Ishikawa (cell line): ENCODE measurements at regions not wholly inside any gene's neighbourhood (a gene's known extent, or its start where the extent isn't known, plus 50 kb on each side); places are given as distances from the start of the nearest gene placed in this dataset.

Source experiments
- CEBPB ChIP-seq: IDR thresholded peaks from 2 replicates; pipeline ENCODE4 v1.6.1; 2012
- CREB1 ChIP-seq: IDR thresholded peaks from 2 replicates; pipeline ENCODE4 v1.6.1; 2012; ENCODE audit warnings: low read depth
- EGR1 ChIP-seq: IDR thresholded peaks from 2 replicates; pipeline ENCODE4 v1.6.1; 2012
- EP300 ChIP-seq: IDR thresholded peaks from 2 replicates; pipeline ENCODE4 v1.6.1; 2012; ENCODE audit warnings: borderline replicate concordance
- FOXM1 ChIP-seq: IDR thresholded peaks from 2 replicates; pipeline ENCODE4 v1.6.1; 2012; ENCODE audit warnings: low read depth, borderline replicate concordance
- MAX ChIP-seq: IDR thresholded peaks from 2 replicates; pipeline ENCODE4 v1.6.1; 2012
- NFIC ChIP-seq: IDR thresholded peaks from 2 replicates; pipeline ENCODE4 v1.6.1; 2012
- RAD21 ChIP-seq: IDR thresholded peaks from 2 replicates; pipeline ENCODE4 v1.6.1; 2012; ENCODE audit warnings: low read depth
- REST ChIP-seq: IDR thresholded peaks from 2 replicates; pipeline ENCODE4 v1.6.1; 2012; ENCODE audit warnings: low read depth, mild to moderate bottlenecking
- TAF1 ChIP-seq: IDR thresholded peaks from 2 replicates; pipeline ENCODE4 v1.6.1; 2012; ENCODE audit warnings: low read depth, mild to moderate bottlenecking
- TCF12 ChIP-seq: IDR thresholded peaks from 2 replicates; pipeline ENCODE4 v1.6.1; 2012; ENCODE audit warnings: low read depth
- TEAD4 ChIP-seq: IDR thresholded peaks from 2 replicates; pipeline ENCODE4 v1.6.1; 2012
- USF1 ChIP-seq: IDR thresholded peaks from 2 replicates; pipeline ENCODE4 v1.6.1; 2012
- YY1 ChIP-seq: IDR thresholded peaks from 2 replicates; pipeline ENCODE4 v1.6.1; 2012; ENCODE audit warnings: low read depth
- ZBTB7A ChIP-seq: IDR thresholded peaks from 2 replicates; pipeline ENCODE4 v1.6.1; 2012; ENCODE audit warnings: low read depth

- TF ChIP-seq CREB1 (no peak), ZBTB7A (no peak), MAX (no peak), EP300 (no peak), EGR1 (no peak), TAF1 (no peak), NFIC (no peak), TEAD4 (no peak), FOXM1 (no peak), USF1 (no peak), RAD21 (no peak), CEBPB (no peak), TCF12 (no peak)
These were observed 123.9 kb upstream of the GC start for GRCh38 chr4:71907782-71908181.

GRCh38 chr4:71913275-71913674, 118.5 kb upstream of the NPFFR2 start:
- TF ChIP-seq CREB1 (no peak), MAX (no peak), EP300 (no peak), EGR1 (no peak)

- TF ChIP-seq FOXM1 (no peak), REST (no peak), EGR1 (no peak), USF1 (no peak), NFIC (no peak), RAD21 (no peak), ZBTB7A (no peak), TEAD4 (no peak), YY1 (no peak), CEBPB (no peak), MAX (no peak), EP300 (no peak), CREB1 (no peak)
These were observed 108.7 kb upstream of the NPFFR2 start for GRCh38 chr4:71923070-71923469.

GRCh38 chr4:71930459-71930858, 101.3 kb upstream of the NPFFR2 start:
- TF ChIP-seq ZBTB7A (no peak), FOXM1 (no peak), CEBPB (no peak), RAD21 (no peak), USF1 (no peak), CREB1 (no peak), TCF12 (no peak), MAX (no peak), REST (no peak), NFIC (no peak), TAF1 (no peak), TEAD4 (no peak), EGR1 (no peak), YY1 (no peak), EP300 (no peak)

GRCh38 chr4:71932941-71933340, 98.9 kb upstream of the NPFFR2 start:
- TF ChIP-seq YY1 (no peak), TEAD4 (no peak), EGR1 (no peak), TAF1 (no peak), EP300 (no peak), RAD21 (no peak), CEBPB (no peak), FOXM1 (no peak), ZBTB7A (no peak), TCF12 (no peak), CREB1 (no peak), REST (no peak), MAX (no peak), NFIC (no peak), USF1 (no peak)
